ENCODE measurements at regions not wholly inside any gene's neighbourhood (a gene's known extent, or its start where the extent isn't known, plus 50 kb on each side); places are given as distances from the start of the nearest gene placed in this dataset.

DNA sequence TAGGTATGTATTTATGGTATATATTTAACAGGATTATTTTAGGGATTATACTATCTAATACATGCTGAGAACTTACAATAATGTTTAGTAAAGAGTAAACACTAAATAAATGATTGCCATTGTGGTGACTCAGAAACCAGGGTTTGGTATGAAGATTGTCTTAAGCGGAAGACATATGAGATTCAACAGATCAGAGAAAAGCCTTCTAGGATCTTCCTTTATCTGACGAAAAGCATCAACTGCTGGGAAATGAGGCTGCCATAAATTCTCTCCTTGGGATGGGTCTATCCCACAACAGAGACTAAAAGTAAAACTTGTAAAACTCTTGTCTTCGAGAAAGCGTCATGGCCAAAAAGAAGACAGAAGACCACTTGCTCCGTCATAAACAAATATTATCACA, 1352.2 kb upstream of the EPHA6 start:
- Mint-ChIP-seq H3K9me3 (ENCODE audit: low read depth) (no peaks in the 10 kb centered on the region), H3K4me1 (ENCODE audit: low read depth) (peaks cover 11% of the 10 kb centered on the region), H3K27me3 (no peaks in the 10 kb centered on the region), H3K27ac (no peak overlapping the region), H3K4me3 (ENCODE audit: low read depth) (no peak overlapping the region), H3K36me3 (ENCODE audit: insufficient read depth) (no peaks in the 10 kb centered on the region)
- TF ChIP-seq, protein P1, sequence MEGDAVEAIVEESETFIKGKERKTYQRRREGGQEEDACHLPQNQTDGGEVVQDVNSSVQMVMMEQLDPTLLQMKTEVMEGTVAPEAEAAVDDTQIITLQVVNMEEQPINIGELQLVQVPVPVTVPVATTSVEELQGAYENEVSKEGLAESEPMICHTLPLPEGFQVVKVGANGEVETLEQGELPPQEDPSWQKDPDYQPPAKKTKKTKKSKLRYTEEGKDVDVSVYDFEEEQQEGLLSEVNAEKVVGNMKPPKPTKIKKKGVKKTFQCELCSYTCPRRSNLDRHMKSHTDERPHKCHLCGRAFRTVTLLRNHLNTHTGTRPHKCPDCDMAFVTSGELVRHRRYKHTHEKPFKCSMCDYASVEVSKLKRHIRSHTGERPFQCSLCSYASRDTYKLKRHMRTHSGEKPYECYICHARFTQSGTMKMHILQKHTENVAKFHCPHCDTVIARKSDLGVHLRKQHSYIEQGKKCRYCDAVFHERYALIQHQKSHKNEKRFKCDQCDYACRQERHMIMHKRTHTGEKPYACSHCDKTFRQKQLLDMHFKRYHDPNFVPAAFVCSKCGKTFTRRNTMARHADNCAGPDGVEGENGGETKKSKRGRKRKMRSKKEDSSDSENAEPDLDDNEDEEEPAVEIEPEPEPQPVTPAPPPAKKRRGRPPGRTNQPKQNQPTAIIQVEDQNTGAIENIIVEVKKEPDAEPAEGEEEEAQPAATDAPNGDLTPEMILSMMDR (IDR thresholded peaks at IDR 0.05; ENCODE audit: unreplicated experiment), result no peak
- DNase-seq (ENCODE audit: low spot score, unreplicated experiment), result no peak

GRCh38 chr3:95464346-95464745, 1350.0 kb upstream of the EPHA6 start:
- TF ChIP-seq, protein P1 (IDR thresholded peaks at IDR 0.05; ENCODE audit: unreplicated experiment), result no peak
- no peaks in the 10 kb centered on the region for H3K27me3 Mint-ChIP-seq
- peaks cover 3% of the 10 kb centered on the region for H3K9me3 Mint-ChIP-seq (ENCODE audit: low read depth)
- no peaks in the 10 kb centered on the region for H3K36me3 Mint-ChIP-seq (ENCODE audit: insufficient read depth)
- H3K4me3 Mint-ChIP-seq (ENCODE audit: low read depth), result no peak overlapping the region
- H3K27ac Mint-ChIP-seq, result no peak overlapping the region
- H3K4me1 Mint-ChIP-seq (ENCODE audit: low read depth), result peaks cover 13% of the 10 kb centered on the region
- DNase-seq (ENCODE audit: low spot score, unreplicated experiment), result no peak

DNA sequence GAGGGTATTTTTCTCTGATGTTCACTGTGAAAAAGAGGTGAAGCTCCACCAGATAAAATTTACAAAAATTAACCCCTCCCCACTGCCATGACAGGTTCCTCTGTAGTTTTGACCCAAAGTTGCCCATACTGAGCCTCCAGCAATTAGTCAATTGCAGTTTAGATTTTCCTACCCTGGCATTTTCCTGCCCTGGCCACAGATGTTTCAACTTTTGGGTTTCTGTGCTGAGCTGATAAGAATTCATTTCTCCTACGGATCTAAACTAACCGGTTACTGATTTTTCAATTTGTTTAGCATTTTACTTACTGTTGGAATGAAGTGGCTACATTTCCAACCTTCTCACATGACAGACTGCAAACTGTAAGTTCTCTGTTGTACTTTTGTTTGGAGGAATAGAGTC, 1346.1 kb upstream of the EPHA6 start:
- H3K4me3 Mint-ChIP-seq (ENCODE audit: low read depth), result no peak overlapping the region
- no peak for DNase-seq (ENCODE audit: low spot score, unreplicated experiment)
- H3K9me3 Mint-ChIP-seq (ENCODE audit: low read depth), result peaks cover 6% of the 10 kb centered on the region
- H3K27ac Mint-ChIP-seq, result no peak overlapping the region
- peaks cover 4% of the 10 kb centered on the region for H3K4me1 Mint-ChIP-seq (ENCODE audit: low read depth)
- H3K27me3 Mint-ChIP-seq, result no peaks in the 10 kb centered on the region
- TF ChIP-seq, protein P1 (IDR thresholded peaks at IDR 0.05; ENCODE audit: unreplicated experiment), result no peak
- no peaks in the 10 kb centered on the region for H3K36me3 Mint-ChIP-seq (ENCODE audit: insufficient read depth)

DNA sequence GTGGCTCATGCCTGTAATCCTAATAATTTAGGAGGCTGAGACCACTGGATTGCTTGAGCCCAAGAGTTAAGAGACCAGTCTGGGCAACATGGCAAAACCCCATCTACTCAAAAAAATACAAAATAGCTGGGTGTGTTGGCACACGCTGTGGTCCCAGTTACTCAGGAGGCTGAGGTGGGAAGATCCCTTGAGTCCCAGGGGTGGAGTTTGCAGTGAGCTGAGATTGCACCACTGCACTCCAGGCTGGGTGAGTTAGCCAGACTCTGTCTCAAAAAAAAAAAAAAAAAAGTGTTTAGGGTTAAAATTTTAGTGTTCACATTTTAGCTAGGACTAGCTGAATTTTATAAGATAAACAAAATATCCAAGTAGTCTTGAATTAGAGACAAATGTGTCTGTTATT, 1340.1 kb upstream of the EPHA6 start:
- no peak overlapping the region for H3K27ac Mint-ChIP-seq
- no peaks in the 10 kb centered on the region for H3K4me1 Mint-ChIP-seq (ENCODE audit: low read depth)
- TF ChIP-seq, protein P1 (IDR thresholded peaks at IDR 0.05; ENCODE audit: unreplicated experiment), result no peak
- H3K4me3 Mint-ChIP-seq (ENCODE audit: low read depth), result no peak overlapping the region
- DNase-seq (ENCODE audit: low spot score, unreplicated experiment), result no peak
- H3K9me3 Mint-ChIP-seq (ENCODE audit: low read depth), result peaks cover 3% of the 10 kb centered on the region
- H3K36me3 Mint-ChIP-seq (ENCODE audit: insufficient read depth), result no peaks in the 10 kb centered on the region
- no peaks in the 10 kb centered on the region for H3K27me3 Mint-ChIP-seq

DNA sequence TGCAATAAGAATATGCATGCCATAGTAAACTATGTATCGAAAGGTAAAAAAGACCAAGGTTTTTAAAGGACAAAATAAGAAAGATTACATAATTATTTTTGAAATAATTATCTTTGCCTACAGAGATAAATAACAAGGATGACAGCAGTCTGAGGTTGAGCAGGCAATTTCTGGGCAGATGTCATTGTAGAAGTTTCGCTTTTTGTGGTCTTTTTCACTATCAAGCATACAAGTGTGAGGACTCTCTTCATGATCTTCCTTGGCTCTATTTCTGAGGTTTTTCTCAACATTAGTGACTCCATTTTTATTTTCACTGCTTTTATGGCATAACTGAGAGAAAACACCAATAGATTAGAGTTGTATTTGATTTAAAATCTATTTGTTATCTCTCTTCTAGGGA, 1337.9 kb upstream of the EPHA6 start:
- DNase-seq (ENCODE audit: low spot score, unreplicated experiment), result no peak
- Mint-ChIP-seq H3K4me1 (ENCODE audit: low read depth) (no peaks in the 10 kb centered on the region), H3K27me3 (no peaks in the 10 kb centered on the region)

More for the DNA sequence above, 1337.9 kb upstream of the EPHA6 start:
- Mint-ChIP-seq H3K9me3 (ENCODE audit: low read depth) (peaks cover under 1% of the 10 kb centered on the region), H3K36me3 (ENCODE audit: insufficient read depth) (no peaks in the 10 kb centered on the region), H3K4me3 (ENCODE audit: low read depth) (no peak overlapping the region), H3K27ac (no peak overlapping the region)
- TF ChIP-seq, protein P1 (IDR thresholded peaks at IDR 0.05; ENCODE audit: unreplicated experiment), result no peak

Measured in progenitor cell of endocrine pancreas (in vitro differentiated cells).